Loucy (cell line): ENCODE measurements at regions not wholly inside any gene's neighbourhood (a gene's known extent, or its start where the extent isn't known, plus 50 kb on each side); places are given as distances from the start of the nearest gene placed in this dataset.

ENCODE experiments used
- H2AFZ ChIP-seq: fragments of 200-600 bp; sonication (generic); 2 replicates; pipeline ENCODE4 v1.6.0; 2016; ENCODE audit warnings: antibody characterized with exemption, mild to moderate bottlenecking, low read length, moderate library complexity
- H3F3A ChIP-seq: fragments of 200-600 bp; 2 replicates; pipeline ENCODE4 v1.6.0; 2016; ENCODE audit warnings: antibody characterized with exemption, low read depth, mild to moderate bottlenecking
- H3K27me3 ChIP-seq: fragments of 200-600 bp; sonication (generic); 2 replicates; pipeline ENCODE4 v1.6.1; 2014; ENCODE audit warnings: low read length, mild to moderate bottlenecking; ENCODE audit not compliant: insufficient read depth, poor library complexity, severe bottlenecking
- H3K36me3 ChIP-seq: fragments of 200-600 bp; sonication (generic); 2 replicates; pipeline ENCODE4 v1.6.1; 2016; ENCODE audit warnings: low read length; ENCODE audit not compliant: insufficient read depth
- H3K4me1 ChIP-seq: fragments of 200-600 bp; sonication (generic); 2 replicates; pipeline ENCODE4 v1.5.1; 2014; ENCODE audit warnings: low read length, mild to moderate bottlenecking; ENCODE audit not compliant: insufficient read depth, poor library complexity, severe bottlenecking
- H3K4me2 ChIP-seq: fragments of 200-600 bp; sonication (generic); 2 replicates; pipeline ENCODE4 v1.6.0; 2014; ENCODE audit warnings: antibody characterized with exemption, low read length, low read depth, mild to moderate bottlenecking; ENCODE audit not compliant: poor library complexity, severe bottlenecking
- H3K4me3 ChIP-seq: fragments of 200-600 bp; sonication (generic); 2 replicates; pipeline ENCODE4 v1.5.1; 2014; ENCODE audit warnings: low read length, mild to moderate bottlenecking, mixed read lengths; ENCODE audit not compliant: poor library complexity, severe bottlenecking
- H3K79me2 ChIP-seq: fragments of 200-600 bp; sonication (generic); 2 replicates; pipeline ENCODE4 v1.6.1; 2014; ENCODE audit warnings: low read length; ENCODE audit not compliant: insufficient read depth
- H3K9ac ChIP-seq: fragments of 200-600 bp; sonication (generic); 2 replicates; pipeline ENCODE4 v1.6.0; 2014; ENCODE audit warnings: mild to moderate bottlenecking, low read depth, low read length, moderate library complexity; ENCODE audit not compliant: poor library complexity, severe bottlenecking
- H3K9me2 ChIP-seq: fragments of 200-600 bp; sonication (generic); replicated peaks from 2 replicates; pipeline ENCODE4 v1.6.1; 2016; ENCODE audit warnings: low read depth, low read length, mixed read lengths
- H3K9me3 ChIP-seq: fragments of 200-600 bp; sonication (generic); 2 replicates; pipeline ENCODE4 v1.6.1; 2014; ENCODE audit warnings: mild to moderate bottlenecking, antibody characterized with exemption, low read length, low read depth; ENCODE audit not compliant: insufficient read depth
- H4K20me1 ChIP-seq: fragments of 200-600 bp; sonication (generic); 2 replicates; pipeline ENCODE4 v1.6.0; 2014; ENCODE audit warnings: antibody characterized with exemption, low read length, mild to moderate bottlenecking; ENCODE audit not compliant: insufficient read depth, poor library complexity, severe bottlenecking
- CTCF ChIP-seq: fragments of 200-600 bp; sonication (generic); conservative IDR thresholded peaks from 2 replicates; pipeline ENCODE4 v1.5.1; 2014; ENCODE audit warnings: mild to moderate bottlenecking, antibody characterized with exemption, low read length
- EZH2phosphoT487 ChIP-seq: fragments of 200-600 bp; IDR thresholded peaks from 2 replicates; pipeline ENCODE4 v1.6.1; 2018; ENCODE audit warnings: antibody characterized with exemption, mild to moderate bottlenecking, moderate library complexity, borderline replicate concordance

- no peaks in the 10 kb centered on the region for H3K4me1 ChIP-seq
- H3K36me3 ChIP-seq: no peaks in the 10 kb centered on the region
Measured at GRCh38 chr9:90140131-90140818, 502.3 kb downstream of the DIRAS2 start.

GRCh38 chr9:90141723-90142122, 500.9 kb downstream of the DIRAS2 start:
- no peaks in the 10 kb centered on the region for H3K79me2 ChIP-seq
- H3K36me3 ChIP-seq: no peaks in the 10 kb centered on the region
- H2AFZ ChIP-seq: peak overlapping the region; percentile 66; the same call in 1 of the 2 replicates
- H3K9me3 ChIP-seq: 0 out of 2 replicates have a peak, but pooled peaks cover 5% of the 10 kb centered on the region
- no peaks in the 10 kb centered on the region for H3K9me2 ChIP-seq
- H3K4me3 ChIP-seq: no peak overlapping the region
- peak overlapping the region; percentile 33 for H3K9ac ChIP-seq
- H3K4me1 ChIP-seq: no peaks in the 10 kb centered on the region
- H3F3A ChIP-seq: no peaks in the 10 kb centered on the region
- H4K20me1 ChIP-seq: no peaks in the 10 kb centered on the region
- TF ChIP-seq CTCF: peak; percentile 80
- no peak for TF ChIP-seq EZH2phosphoT487
- H3K27me3 ChIP-seq: no peaks in the 10 kb centered on the region
- peak overlapping the region; percentile 17 for H3K4me2 ChIP-seq

More at GRCh38 chr9:90140131-90140818, 502.3 kb downstream of the DIRAS2 start:
- Histone ChIP-seq H3K4me3 (no peak overlapping the region), H3K4me2 (no peak overlapping the region), H3K9me3 (0 out of 2 replicates have a peak, but pooled peaks cover 2% of the 10 kb centered on the region), H3K9ac (no peak overlapping the region), H4K20me1 (no peaks in the 10 kb centered on the region), H2AFZ (no peak overlapping the region), H3K79me2 (no peaks in the 10 kb centered on the region), H3K27me3 (no peaks in the 10 kb centered on the region), H3K9me2 (no peaks in the 10 kb centered on the region), H3F3A (no peaks in the 10 kb centered on the region)
- no peak for TF ChIP-seq CTCF
- TF ChIP-seq EZH2phosphoT487: no peak

- Histone ChIP-seq H2AFZ (peak overlapping the region; percentile 66), H3K79me2 (no peaks in the 10 kb centered on the region), H4K20me1 (no peaks in the 10 kb centered on the region)
Measured at GRCh38 chr9:90142580-90142979, 500.0 kb downstream of the DIRAS2 start.

More at GRCh38 chr9:90142580-90142979, 500.0 kb downstream of the DIRAS2 start:
- H3K4me1 ChIP-seq: no peaks in the 10 kb centered on the region
- no peaks in the 10 kb centered on the region for H3F3A ChIP-seq
- no peak overlapping the region for H3K4me3 ChIP-seq
- H3K4me2 ChIP-seq: peak overlapping the region; percentile 17
- no peaks in the 10 kb centered on the region for H3K36me3 ChIP-seq
- peaks cover 7% of the 10 kb centered on the region; the same call in 1 of the 2 replicates for H3K9me3 ChIP-seq
- TF ChIP-seq EZH2phosphoT487 (no peak), CTCF (peak; percentile 81)
- peak overlapping the region; percentile 33 for H3K9ac ChIP-seq
- H3K9me2 ChIP-seq: no peaks in the 10 kb centered on the region
- H3K27me3 ChIP-seq: no peaks in the 10 kb centered on the region
